ENCODE measurements at regions not wholly inside any gene's neighbourhood (a gene's known extent, or its start where the extent isn't known, plus 50 kb on each side); places are given as distances from the start of the nearest gene placed in this dataset.

GRCh38 chr1:165031001-165031400 lies 325.5 kb downstream of the LMX1A start:
- no peak for DNase-seq (ENCODE audit: low spot score)

GRCh38 chr1:165025805-165026204 lies 330.7 kb downstream of the LMX1A start:
- DNase-seq (ENCODE audit: low spot score) = no peak

GRCh38 chr1:165014753-165015152 lies 341.8 kb downstream of the LMX1A start:
- DNase-seq (ENCODE audit: low spot score) = no peak

GRCh38 chr1:165011991-165012531 lies 344.5 kb downstream of the LMX1A start:
- no peak for DNase-seq (ENCODE audit: low spot score)

GRCh38 chr1:165011186-165011585 lies 345.3 kb downstream of the LMX1A start:
- DNase-seq (ENCODE audit: low spot score) = no peak

GRCh38 chr1:165010418-165011070 lies 346.0 kb downstream of the LMX1A start:
- DNase-seq (ENCODE audit: low spot score) = no peak

GRCh38 chr1:165006831-165007230 lies 349.7 kb downstream of the LMX1A start:
- DNase-seq (ENCODE audit: low spot score) = no peak

- no peak for DNase-seq (ENCODE audit: low spot score)
These were observed 357.4 kb downstream of the LMX1A start for GRCh38 chr1:164999146-164999545.

GRCh38 chr1:164991763-164992314 lies 364.7 kb downstream of the LMX1A start:
- no peak for DNase-seq (ENCODE audit: low spot score)

GRCh38 chr1:164983023-164983650 lies 373.4 kb downstream of the LMX1A start:
- DNase-seq (ENCODE audit: low spot score) = no peak

GRCh38 chr1:164982545-164982944 lies 374.0 kb downstream of the LMX1A start:
- no peak for DNase-seq (ENCODE audit: low spot score)

GRCh38 chr1:164977561-164977960 lies 379.0 kb downstream of the LMX1A start:
- DNase-seq (ENCODE audit: low spot score) = no peak

- DNase-seq (ENCODE audit: low spot score) = no peak
These were observed 384.5 kb downstream of the LMX1A start for GRCh38 chr1:164971921-164972415.

- no peak for DNase-seq (ENCODE audit: low spot score)
These were observed 385.1 kb downstream of the LMX1A start for GRCh38 chr1:164971391-164971790.

- peak; percentile 26 for DNase-seq (ENCODE audit: low spot score)
These were observed 387.3 kb downstream of the LMX1A start for GRCh38 chr1:164969253-164969652.

GRCh38 chr1:164967300-164967699 lies 389.2 kb downstream of the LMX1A start:
- DNase-seq (ENCODE audit: low spot score) = no peak

- DNase-seq (ENCODE audit: low spot score) = no peak
These were observed 394.8 kb downstream of the LMX1A start for GRCh38 chr1:164961715-164962114.

GRCh38 chr1:164958982-164959768 lies 397.3 kb downstream of the LMX1A start:
- no peak for DNase-seq (ENCODE audit: low spot score)

- DNase-seq (ENCODE audit: low spot score) = no peak
These were observed 394.8 kb downstream of the PBX1 start for GRCh38 chr1:164953815-164954214.

- DNase-seq (ENCODE audit: low spot score) = no peak
These were observed 394.1 kb downstream of the PBX1 start for GRCh38 chr1:164953098-164953497.

GRCh38 chr1:164951508-164951907 lies 392.5 kb downstream of the PBX1 start:
- no peak for DNase-seq (ENCODE audit: low spot score)

- DNase-seq (ENCODE audit: low spot score) = no peak
These were observed 391.6 kb downstream of the PBX1 start for GRCh38 chr1:164950541-164950986.

All from iPS-NIHi11 (cell line).